A172 (cell line): ENCODE measurements at regions not wholly inside any gene's neighbourhood (a gene's known extent, or its start where the extent isn't known, plus 50 kb on each side); places are given as distances from the start of the nearest gene placed in this dataset.
"Not testable (repeated sequence)": the region's sequence is repeated elsewhere in the genome, so short reads cannot be mapped to it uniquely, and the experiment has no call there.

Experiments used
- DNase-seq: peaks from one replicate; pipeline ENCODE4 v3.0.0-alpha.2; 2015; ENCODE audit warnings: low spot score

DNA sequence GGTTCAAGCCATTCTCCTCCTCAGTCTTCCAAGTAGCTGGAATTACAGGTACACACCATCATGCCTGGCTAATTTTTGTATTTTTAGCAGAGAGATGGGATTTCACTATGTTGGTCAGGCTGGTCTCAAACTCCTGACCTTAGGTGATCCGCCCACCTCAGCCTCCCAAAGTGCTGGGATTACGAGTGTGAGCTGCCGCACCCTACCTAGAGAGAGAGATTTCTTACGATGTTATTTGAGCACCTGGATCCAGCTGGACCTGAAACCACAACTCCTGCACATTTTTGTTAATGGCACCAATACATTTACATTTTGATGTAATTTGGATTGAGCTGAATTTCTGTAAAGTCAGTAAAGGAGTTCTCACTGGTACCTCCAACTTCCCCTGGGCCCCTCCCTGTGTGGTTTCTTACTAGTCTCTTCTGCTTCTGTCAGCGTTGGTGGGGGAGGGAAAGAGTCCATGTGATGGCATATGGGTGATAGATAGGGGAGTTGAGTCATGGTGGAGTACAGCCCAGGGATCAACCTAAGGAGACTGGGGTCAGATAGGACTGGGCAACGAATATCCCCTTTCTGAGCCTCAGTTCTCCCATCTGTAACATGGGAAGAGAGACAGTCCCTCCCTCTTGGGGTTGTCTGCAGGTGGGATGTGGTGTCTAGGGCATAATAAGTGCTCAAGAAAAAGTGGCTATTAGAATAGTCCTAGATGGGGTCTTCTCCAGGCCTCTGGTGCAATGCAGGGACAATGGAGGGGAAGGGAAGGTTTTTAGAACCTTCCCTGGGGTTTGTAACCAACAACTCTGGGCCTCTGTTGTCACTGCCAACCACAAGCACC, 83.3 kb upstream of the MED13L start:
- DNase-seq = no peak

- DNase-seq = no peak
These were observed 84.1 kb upstream of the MED13L start for GRCh38 chr12:116361414-116362223.

GRCh38 chr12:116365114-116365513, 87.6 kb upstream of the MED13L start:
- no peak for DNase-seq

GRCh38 chr12:116365606-116366455, 88.3 kb upstream of the MED13L start:
- DNase-seq = no peak

DNA sequence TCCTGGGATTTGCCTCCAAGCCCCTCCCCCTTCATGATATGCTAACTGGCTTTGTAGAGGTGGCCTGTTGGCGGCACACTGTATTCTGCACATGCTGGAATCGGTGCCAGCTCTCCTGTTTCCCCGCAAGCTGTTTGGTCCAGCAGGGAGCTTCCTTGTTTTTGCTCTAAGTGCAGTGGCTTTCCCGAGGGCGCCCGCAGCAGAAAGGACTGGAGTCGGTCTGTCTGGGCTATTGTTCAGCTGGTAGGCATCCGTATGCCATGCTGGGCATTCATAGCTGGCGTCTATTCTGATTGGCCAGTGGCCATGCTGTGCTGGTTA, 88.9 kb upstream of the MED13L start:
- DNase-seq = no peak

DNA sequence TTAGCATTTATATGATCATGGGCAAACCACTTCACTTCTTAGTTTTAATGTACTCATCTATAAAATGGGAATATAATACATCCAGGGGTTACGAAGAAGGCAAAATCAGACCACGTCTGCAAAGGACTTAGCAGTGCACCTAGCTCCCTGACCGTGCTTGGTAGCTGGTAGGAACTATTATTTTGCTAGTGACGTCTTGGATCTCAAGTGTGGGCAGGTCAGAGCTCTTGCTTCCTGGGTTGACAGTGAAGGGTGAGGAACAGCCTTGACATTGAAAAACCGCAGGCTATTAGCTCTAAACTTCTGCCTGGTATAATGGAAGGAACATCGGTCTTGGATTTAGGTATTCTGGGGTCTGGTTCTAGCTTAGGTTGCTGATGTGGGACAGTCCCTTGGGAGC, 89.3 kb upstream of the MED13L start:
- DNase-seq = no peak

GRCh38 chr12:116368196-116369194, 91.0 kb upstream of the MED13L start:
- no peak for DNase-seq

GRCh38 chr12:116370004-116370404, 92.5 kb upstream of the MED13L start:
- no peak for DNase-seq

DNA sequence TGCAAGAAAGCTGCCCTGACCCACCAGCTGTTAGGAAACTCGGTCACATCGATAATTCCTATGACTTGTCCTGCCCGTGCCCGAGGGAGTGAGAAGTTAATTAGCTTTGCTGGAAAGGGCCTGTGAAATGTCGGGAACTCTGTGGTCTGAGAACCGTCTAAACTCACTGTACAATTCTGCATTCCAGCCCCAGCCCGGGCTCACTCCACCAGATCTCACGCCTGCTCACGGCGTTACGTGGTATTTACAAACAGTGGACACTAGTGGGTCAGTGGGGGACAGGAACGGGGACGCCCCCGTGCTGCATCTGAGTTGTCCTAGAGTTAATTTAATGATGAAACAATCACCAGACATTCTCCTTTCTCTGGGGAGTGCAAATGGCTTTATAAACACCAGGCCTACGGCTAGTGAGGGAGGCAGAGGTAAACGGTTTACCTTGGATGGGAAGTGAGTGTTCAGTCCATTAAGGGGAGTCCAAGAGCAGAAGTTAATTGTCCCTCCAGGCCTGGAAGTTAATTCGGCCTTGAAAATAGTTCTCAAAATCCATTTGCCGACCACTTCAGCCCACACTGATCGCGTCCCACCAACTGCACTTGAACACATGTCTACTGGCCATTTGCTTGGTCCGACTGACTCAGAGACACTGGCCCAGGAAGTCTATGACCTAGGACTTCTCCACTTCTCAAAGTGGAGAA, 93.5 kb upstream of the MED13L start:
- no peak for DNase-seq

- DNase-seq = no peak
These were observed 95.3 kb upstream of the MED13L start for GRCh38 chr12:116372815-116373214.

DNA sequence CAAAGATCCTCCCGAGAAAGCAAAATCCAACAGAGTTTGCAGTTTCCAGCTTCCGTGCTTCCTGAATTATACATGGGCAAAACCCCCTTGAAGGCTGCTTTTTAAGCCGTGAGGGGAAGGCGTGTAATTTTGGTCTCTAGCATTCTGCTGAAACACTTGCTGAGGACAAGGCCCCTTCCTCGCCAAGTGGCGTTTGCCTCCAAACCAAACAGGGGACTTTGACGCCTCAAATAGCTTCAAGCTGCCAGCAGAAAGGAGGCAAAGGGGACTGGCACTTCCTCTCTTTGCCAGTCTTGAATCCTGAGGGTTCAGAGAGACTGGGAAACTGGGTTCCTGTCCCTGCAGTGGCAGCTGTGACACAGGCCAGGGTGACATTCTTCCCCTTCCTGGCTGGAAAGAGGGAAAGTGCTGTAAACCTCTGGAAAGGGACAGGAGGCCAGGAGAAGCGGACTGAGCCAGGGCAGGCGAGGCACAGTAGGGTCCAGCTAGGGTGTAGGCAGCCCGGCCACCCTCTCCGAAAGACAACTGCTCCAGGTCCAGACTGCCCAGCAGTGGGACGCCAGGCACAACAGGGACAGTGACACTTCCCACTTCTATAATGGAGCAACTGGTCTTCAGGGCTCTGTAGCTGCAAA, 96.2 kb upstream of the MED13L start:
- no peak for DNase-seq

DNA sequence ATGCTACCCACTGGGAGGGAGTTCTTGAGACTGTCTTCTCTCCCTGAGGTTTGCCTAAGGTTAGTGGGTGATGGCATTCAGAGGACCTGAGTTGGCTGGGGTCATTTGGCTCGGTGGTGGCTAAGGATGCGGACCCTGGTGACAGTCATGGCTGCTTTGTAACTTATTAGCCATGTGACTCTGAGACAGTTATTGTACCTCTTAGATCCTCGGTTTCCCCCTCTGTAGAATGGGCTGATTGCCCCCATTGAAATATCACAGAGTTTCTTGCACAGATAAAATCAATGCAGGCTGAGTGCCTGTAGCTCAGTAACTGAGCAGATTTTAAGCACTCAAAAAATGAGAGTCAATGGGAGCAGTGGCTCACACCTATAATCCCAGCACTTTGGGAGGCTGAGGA, 96.7 kb upstream of the MED13L start:
- DNase-seq = no peak

GRCh38 chr12:116375278-116375842, 97.9 kb upstream of the MED13L start:
- DNase-seq = no peak

DNA sequence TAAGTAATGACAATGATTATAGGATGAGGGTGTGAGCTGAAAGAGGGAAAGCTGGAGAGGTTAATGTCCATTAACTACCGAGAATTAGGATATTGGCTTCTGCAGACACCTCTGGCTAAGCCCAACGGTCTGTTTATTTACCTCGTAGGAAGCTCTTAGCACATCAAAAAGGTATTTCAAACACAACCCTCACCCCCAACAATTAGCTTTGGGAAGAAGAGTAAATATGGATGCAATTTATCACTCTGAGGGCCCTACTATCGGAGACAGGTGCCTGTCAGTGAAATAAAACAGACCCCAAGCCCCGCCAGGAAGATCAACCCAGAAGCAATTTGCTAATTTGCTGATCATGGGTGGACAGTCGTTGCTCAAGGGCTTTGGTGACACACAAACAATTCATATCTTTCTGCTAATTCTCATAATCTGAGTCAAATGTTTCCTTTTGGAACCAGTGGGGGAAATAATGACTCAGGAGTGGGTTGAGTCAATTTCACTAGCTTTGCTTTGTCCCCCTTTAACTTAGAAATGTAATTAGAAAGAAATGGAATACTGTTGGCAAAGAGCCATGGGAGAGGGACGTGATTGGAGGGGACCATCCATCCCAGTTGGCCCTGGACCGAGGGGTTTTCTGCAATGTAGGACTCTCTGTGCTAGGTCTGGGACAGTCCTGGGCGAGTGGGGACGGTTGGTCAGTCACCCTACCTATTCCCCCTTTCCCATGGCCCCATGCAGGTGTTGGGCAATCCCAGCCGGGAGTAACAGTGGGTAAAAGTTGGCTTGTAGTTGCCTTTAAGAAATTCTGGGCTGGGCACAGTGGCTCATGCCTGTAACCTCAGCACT, 99.1 kb upstream of the MED13L start:
- peak; percentile 52 for DNase-seq

DNA sequence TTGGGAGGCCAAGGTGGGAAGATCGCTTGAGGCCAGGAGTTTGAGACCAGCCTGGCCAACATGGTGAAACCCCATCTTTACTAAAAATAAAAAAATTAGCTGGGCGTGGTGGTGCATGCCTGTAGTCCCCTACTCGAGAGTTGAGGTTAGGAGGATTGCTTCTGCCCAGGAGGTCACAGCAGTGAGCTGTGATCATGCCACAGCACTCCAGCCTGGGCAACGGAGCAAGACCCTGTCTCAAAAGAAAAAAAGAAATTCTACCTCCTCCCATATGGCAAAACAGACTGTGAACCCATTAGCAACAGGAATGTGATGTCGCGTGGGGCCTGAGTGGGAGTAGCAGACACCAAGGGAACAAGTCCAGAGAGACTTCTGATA, 99.7 kb upstream of the MED13L start:
- DNase-seq = not testable (repeated sequence)

- no peak for DNase-seq
These were observed 100.5 kb upstream of the MED13L start for GRCh38 chr12:116378002-116378401.

DNA sequence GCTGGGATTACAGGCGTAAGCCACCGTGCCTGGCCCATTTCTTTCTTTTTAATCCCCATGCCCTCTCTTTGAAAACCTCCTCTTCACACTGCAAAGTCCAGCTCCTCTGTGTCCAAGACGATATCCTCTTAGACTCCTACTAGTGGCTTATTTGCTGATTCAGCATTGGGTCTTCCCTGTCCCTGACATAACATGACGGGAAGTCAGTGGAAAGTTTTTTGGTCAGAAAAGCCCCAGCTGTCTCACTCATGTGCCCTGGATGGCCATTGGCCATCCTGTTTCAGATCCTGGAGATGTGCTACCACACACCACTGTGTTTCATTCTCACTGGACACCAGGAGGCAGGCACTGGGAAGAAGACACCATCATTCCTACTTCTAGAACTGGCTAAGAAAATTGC, 102.6 kb upstream of the MED13L start:
- DNase-seq = no peak

DNA sequence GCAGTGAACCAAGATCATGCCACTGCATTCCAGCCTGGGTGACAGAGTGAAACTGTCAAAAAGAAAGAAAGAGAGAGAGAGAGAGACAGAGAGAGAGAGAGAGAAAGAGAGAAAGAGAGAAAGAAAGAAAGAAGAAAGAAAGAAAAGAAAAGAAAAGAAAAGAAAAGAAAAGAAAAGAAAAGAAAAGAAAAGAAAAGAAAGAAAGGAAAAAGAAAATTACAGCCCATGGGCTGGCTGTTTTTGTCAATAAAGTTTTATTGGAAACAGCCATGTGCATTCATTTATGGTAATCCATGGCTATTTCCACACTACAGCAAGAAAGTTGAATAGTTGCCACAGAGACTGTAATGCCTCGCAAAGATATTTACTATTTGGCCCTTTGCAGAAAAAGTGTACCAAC, 103.2 kb upstream of the MED13L start:
- DNase-seq = not testable (repeated sequence)

GRCh38 chr12:116381240-116381743, 103.8 kb upstream of the MED13L start:
- no peak for DNase-seq
